NCI-H524 (cell line): ENCODE measurements at regions not wholly inside any gene's neighbourhood (a gene's known extent, or its start where the extent isn't known, plus 50 kb on each side); places are given as distances from the start of the nearest gene placed in this dataset.
A peak's percentile ranks its signal among the peaks of the same experiment; 100 is the strongest.

Source experiments
- DNase-seq, 2 experiments: peaks; one replicate each; lab custom pipeline; 2025; lab: John Stamatoyannopoulos, UW

- no peak for DNase-seq
Measured at GRCh38 chr9:38158628-38159027, 89.6 kb upstream of the SHB start.

- no peak for DNase-seq
Measured at GRCh38 chr9:38157711-38158110, 88.7 kb upstream of the SHB start.

GRCh38 chr9:38154501-38155421, 85.7 kb upstream of the SHB start:
- DNase-seq = peak in 1 of 2 experiments; percentile 5

- no peak for DNase-seq
Measured at GRCh38 chr9:38153910-38154291, 84.9 kb upstream of the SHB start.

- DNase-seq = no peak
Measured at GRCh38 chr9:38153152-38153909, 84.3 kb upstream of the SHB start.

GRCh38 chr9:38149647-38150046, 80.6 kb upstream of the SHB start:
- DNase-seq = no peak

GRCh38 chr9:38146844-38147243, 77.8 kb upstream of the SHB start:
- no peak for DNase-seq

- DNase-seq = no peak
Measured at GRCh38 chr9:38145526-38146053, 76.6 kb upstream of the SHB start.

- no peak for DNase-seq
Measured at GRCh38 chr9:38144421-38144820, 75.4 kb upstream of the SHB start.

GRCh38 chr9:38141746-38142591, 72.9 kb upstream of the SHB start:
- DNase-seq = no peak

GRCh38 chr9:38138276-38138675, 69.2 kb upstream of the SHB start:
- DNase-seq = no peak

GRCh38 chr9:38137342-38137741, 68.3 kb upstream of the SHB start:
- DNase-seq = no peak

GRCh38 chr9:38136386-38136785, 67.4 kb upstream of the SHB start:
- no peak for DNase-seq

GRCh38 chr9:38134611-38135237, 65.7 kb upstream of the SHB start:
- no peak for DNase-seq

- no peak for DNase-seq
Measured at GRCh38 chr9:38133595-38133994, 64.6 kb upstream of the SHB start.

- no peak for DNase-seq
Measured at GRCh38 chr9:38132956-38133355, 63.9 kb upstream of the SHB start.

GRCh38 chr9:38131729-38132128, 62.7 kb upstream of the SHB start:
- DNase-seq = no peak

- no peak for DNase-seq
Measured at GRCh38 chr9:38130724-38131123, 61.7 kb upstream of the SHB start.

- DNase-seq = no peak
Measured at GRCh38 chr9:38129366-38129765, 60.3 kb upstream of the SHB start.

- DNase-seq = no peak
Measured at GRCh38 chr9:38128752-38129270, 59.8 kb upstream of the SHB start.

GRCh38 chr9:38127271-38127839, 58.3 kb upstream of the SHB start:
- peak in 1 of 2 experiments; percentile 31 for DNase-seq
